Astrocyte (in vitro differentiated cells and primary cell): ENCODE measurements at regions not wholly inside any gene's neighbourhood (a gene's known extent, or its start where the extent isn't known, plus 50 kb on each side); places are given as distances from the start of the nearest gene placed in this dataset.

ENCODE experiments used
- DNase-seq: peaks from one replicate; pipeline ENCODE4 v3.0.0-alpha.2; 2010; ENCODE audit warnings: low read depth
- FAIRE-seq: peaks from 2 replicates; lab custom pipeline; 2011; peaks lifted over from hg19 to GRCh38; lab: Jason Lieb, UNC
- H2AFZ ChIP-seq: 2 replicates; pipeline ENCODE4 v1.6.0; 2012; ENCODE audit warnings: low read depth, low read length, inconsistent platforms
- H3K27ac ChIP-seq: 2 replicates; pipeline ENCODE4 v1.5.1; 2011; ENCODE audit warnings: low read depth, low read length, inconsistent platforms
- H3K27me3 ChIP-seq: 2 replicates; pipeline ENCODE4 v1.6.0; 2011; ENCODE audit warnings: low read length, inconsistent platforms; ENCODE audit not compliant: insufficient read depth
- H3K36me3 ChIP-seq: 2 replicates; pipeline ENCODE4 v1.5.1; 2011; ENCODE audit warnings: low read length, inconsistent platforms; ENCODE audit not compliant: insufficient read depth
- H3K4me1 ChIP-seq: 2 replicates; pipeline ENCODE4 v1.5.1; 2011; ENCODE audit warnings: low read length, inconsistent platforms; ENCODE audit not compliant: insufficient read depth
- H3K4me2 ChIP-seq: 2 replicates; pipeline ENCODE4 v1.6.0; 2012; ENCODE audit warnings: low read length, inconsistent platforms
- H3K4me3 ChIP-seq: 2 replicates; pipeline ENCODE4 v1.5.1; 2011; ENCODE audit warnings: low read depth, mild to moderate bottlenecking, low read length, inconsistent platforms; ENCODE audit not compliant: insufficient read depth
- H3K79me2 ChIP-seq: 2 replicates; pipeline ENCODE4 v1.6.0; 2012; ENCODE audit warnings: mild to moderate bottlenecking, low read length, inconsistent platforms; ENCODE audit not compliant: insufficient read depth
- H3K9ac ChIP-seq: 2 replicates; pipeline ENCODE4 v1.6.0; 2012; ENCODE audit warnings: mild to moderate bottlenecking, low read length, inconsistent platforms
- H3K9me3 ChIP-seq: 2 replicates; pipeline ENCODE4 v1.5.1; 2012; ENCODE audit warnings: low read depth, mild to moderate bottlenecking, low read length, inconsistent platforms; ENCODE audit not compliant: insufficient read depth
- H4K20me1 ChIP-seq: 2 replicates; pipeline ENCODE4 v1.6.0; 2012; ENCODE audit warnings: low read length, inconsistent platforms; ENCODE audit not compliant: insufficient read depth
- H3K27ac Mint-ChIP-seq: one replicate; pipeline ENCODE4 v1.8.0; 2021; ENCODE audit warnings: mild to moderate bottlenecking, mixed read lengths; ENCODE audit not compliant: unreplicated experiment
- H3K27me3 Mint-ChIP-seq: one replicate; pipeline ENCODE4 v1.8.0; 2021; ENCODE audit warnings: low read depth, mixed read lengths; ENCODE audit not compliant: unreplicated experiment
- H3K36me3 Mint-ChIP-seq: one replicate; pipeline ENCODE4 v1.8.0; 2021; ENCODE audit warnings: low read depth, mixed read lengths; ENCODE audit not compliant: unreplicated experiment
- H3K4me1 Mint-ChIP-seq: one replicate; pipeline ENCODE4 v1.8.0; 2021; ENCODE audit warnings: low read depth, mixed read lengths; ENCODE audit not compliant: unreplicated experiment
- H3K4me3 Mint-ChIP-seq: one replicate; pipeline ENCODE4 v1.8.0; 2021; ENCODE audit warnings: mild to moderate bottlenecking, moderate library complexity, mixed read lengths; ENCODE audit not compliant: unreplicated experiment
- H3K9me3 Mint-ChIP-seq: one replicate; pipeline ENCODE4 v1.8.0; 2021; ENCODE audit warnings: mild to moderate bottlenecking, mixed read lengths; ENCODE audit not compliant: unreplicated experiment
- EZH2 ChIP-seq: IDR thresholded peaks from 2 replicates; pipeline ENCODE4 v1.6.1; 2012; ENCODE audit warnings: mild to moderate bottlenecking, low read length, inconsistent platforms; ENCODE audit not compliant: insufficient read depth
- TF ChIP-seq, protein P1 (sequence below): IDR thresholded peaks from 2 replicates; pipeline ENCODE4 v1.5.1; 2011; ENCODE audit warnings: low read depth, mild to moderate bottlenecking, inconsistent platforms, low read length, moderate library complexity; ENCODE audit not compliant: insufficient read depth

- no peak for DNase-seq
- FAIRE-seq, result no peak
- H3K4me1 ChIP-seq, result peaks cover 4% of the 10 kb centered on the region
- H3K27me3 ChIP-seq, result peaks cover 2% of the 10 kb centered on the region
- H3K36me3 Mint-ChIP-seq, result peaks cover 1% of the 10 kb centered on the region
- H3K9ac ChIP-seq, result no peak overlapping the region
- H3K79me2 ChIP-seq, result no peaks in the 10 kb centered on the region
- H3K27ac ChIP-seq, result no peak overlapping the region
- H3K27me3 Mint-ChIP-seq, result peaks cover 14% of the 10 kb centered on the region
- no peak overlapping the region for H3K27ac Mint-ChIP-seq
- no peaks in the 10 kb centered on the region for H3K36me3 ChIP-seq
- no peak overlapping the region for H2AFZ ChIP-seq
- H3K4me1 Mint-ChIP-seq, result peaks cover 6% of the 10 kb centered on the region
- no peak overlapping the region for H3K4me3 ChIP-seq
- H4K20me1 ChIP-seq, result no peaks in the 10 kb centered on the region
- no peak for TF ChIP-seq EZH2
- TF ChIP-seq, protein P1, sequence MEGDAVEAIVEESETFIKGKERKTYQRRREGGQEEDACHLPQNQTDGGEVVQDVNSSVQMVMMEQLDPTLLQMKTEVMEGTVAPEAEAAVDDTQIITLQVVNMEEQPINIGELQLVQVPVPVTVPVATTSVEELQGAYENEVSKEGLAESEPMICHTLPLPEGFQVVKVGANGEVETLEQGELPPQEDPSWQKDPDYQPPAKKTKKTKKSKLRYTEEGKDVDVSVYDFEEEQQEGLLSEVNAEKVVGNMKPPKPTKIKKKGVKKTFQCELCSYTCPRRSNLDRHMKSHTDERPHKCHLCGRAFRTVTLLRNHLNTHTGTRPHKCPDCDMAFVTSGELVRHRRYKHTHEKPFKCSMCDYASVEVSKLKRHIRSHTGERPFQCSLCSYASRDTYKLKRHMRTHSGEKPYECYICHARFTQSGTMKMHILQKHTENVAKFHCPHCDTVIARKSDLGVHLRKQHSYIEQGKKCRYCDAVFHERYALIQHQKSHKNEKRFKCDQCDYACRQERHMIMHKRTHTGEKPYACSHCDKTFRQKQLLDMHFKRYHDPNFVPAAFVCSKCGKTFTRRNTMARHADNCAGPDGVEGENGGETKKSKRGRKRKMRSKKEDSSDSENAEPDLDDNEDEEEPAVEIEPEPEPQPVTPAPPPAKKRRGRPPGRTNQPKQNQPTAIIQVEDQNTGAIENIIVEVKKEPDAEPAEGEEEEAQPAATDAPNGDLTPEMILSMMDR, result no peak
- H3K4me2 ChIP-seq, result no peak overlapping the region
- no peak overlapping the region for H3K4me3 Mint-ChIP-seq
- H3K9me3 ChIP-seq, result no peaks in the 10 kb centered on the region
- no peaks in the 10 kb centered on the region for H3K9me3 Mint-ChIP-seq
Observed at GRCh38 chr5:61677220-61677619, 345.2 kb downstream of the ZSWIM6 start.

- Mint-ChIP-seq H3K27me3 (peaks cover 14% of the 10 kb centered on the region), H3K36me3 (peaks cover 1% of the 10 kb centered on the region), H3K4me3 (no peak overlapping the region), H3K9me3 (no peaks in the 10 kb centered on the region), H3K27ac (no peak overlapping the region), H3K4me1 (no peaks in the 10 kb centered on the region)
- TF ChIP-seq, protein P1, result no peak
- no peak for TF ChIP-seq EZH2
- Histone ChIP-seq H3K36me3 (no peaks in the 10 kb centered on the region), H3K9me3 (no peaks in the 10 kb centered on the region), H3K79me2 (no peaks in the 10 kb centered on the region), H3K27ac (no peak overlapping the region), H3K4me1 (no peaks in the 10 kb centered on the region), H2AFZ (no peak overlapping the region), H4K20me1 (no peaks in the 10 kb centered on the region), H3K4me3 (no peak overlapping the region), H3K27me3 (peaks cover 2% of the 10 kb centered on the region), H3K9ac (no peak overlapping the region), H3K4me2 (no peak overlapping the region)
- FAIRE-seq, result no peak
- DNase-seq, result no peak
Observed at GRCh38 chr5:61678966-61679365, 346.9 kb downstream of the ZSWIM6 start.

GRCh38 chr5:61679562-61679961 is 347.5 kb downstream of the ZSWIM6 start:
- H3K36me3 Mint-ChIP-seq, result peaks cover 1% of the 10 kb centered on the region
- H4K20me1 ChIP-seq, result no peaks in the 10 kb centered on the region
- H3K27me3 ChIP-seq, result peaks cover 2% of the 10 kb centered on the region
- H3K27ac ChIP-seq, result no peak overlapping the region
- DNase-seq (no peak), FAIRE-seq (no peak)
- H3K9ac ChIP-seq, result no peak overlapping the region
- no peaks in the 10 kb centered on the region for H3K36me3 ChIP-seq
- H3K79me2 ChIP-seq, result no peaks in the 10 kb centered on the region
- no peaks in the 10 kb centered on the region for H3K4me1 ChIP-seq
- TF ChIP-seq EZH2, result no peak
- TF ChIP-seq, protein P1, result no peak
- H2AFZ ChIP-seq, result no peak overlapping the region
- H3K9me3 Mint-ChIP-seq, result no peaks in the 10 kb centered on the region
- no peak overlapping the region for H3K4me3 ChIP-seq
- no peaks in the 10 kb centered on the region for H3K9me3 ChIP-seq
- no peak overlapping the region for H3K4me3 Mint-ChIP-seq
- no peak overlapping the region for H3K4me2 ChIP-seq
- no peak overlapping the region for H3K27ac Mint-ChIP-seq
- no peaks in the 10 kb centered on the region for H3K4me1 Mint-ChIP-seq
- peaks cover 14% of the 10 kb centered on the region for H3K27me3 Mint-ChIP-seq
